ENCODE measurements at regions not wholly inside any gene's neighbourhood (a gene's known extent, or its start where the extent isn't known, plus 50 kb on each side); places are given as distances from the start of the nearest gene placed in this dataset.

DNA sequence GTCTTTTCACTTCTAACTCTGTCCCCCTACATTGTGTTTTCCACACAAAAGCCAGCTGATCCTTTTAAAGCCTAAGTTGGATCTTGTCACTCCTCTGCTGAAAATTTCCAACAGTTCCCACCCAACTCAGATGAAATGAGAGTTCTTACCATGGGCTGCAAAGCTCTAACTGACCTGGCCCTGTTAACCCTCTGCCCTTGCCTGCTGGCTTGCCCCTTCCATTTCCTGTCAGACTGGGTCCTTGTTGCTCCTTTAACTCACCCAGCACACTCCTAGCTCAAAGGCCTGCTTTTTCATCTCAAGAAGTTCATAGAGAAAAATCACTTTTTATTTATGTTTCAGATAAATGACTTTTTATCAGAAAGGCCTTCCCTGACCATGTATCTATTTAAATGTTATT lies 66.5 kb upstream of the HEY2 start:
- Mint-ChIP-seq H3K4me3 (ENCODE audit: unreplicated experiment) (no peak overlapping the region), H3K36me3 (ENCODE audit: unreplicated experiment) (no peaks in the 10 kb centered on the region), H3K27me3 (ENCODE audit: unreplicated experiment) (no peaks in the 10 kb centered on the region), H3K4me1 (ENCODE audit: low read depth, unreplicated experiment) (peaks cover 11% of the 10 kb centered on the region), H3K27ac (ENCODE audit: unreplicated experiment) (no peak overlapping the region), H3K9me3 (ENCODE audit: unreplicated experiment) (no peaks in the 10 kb centered on the region)
- TF ChIP-seq, protein P1, sequence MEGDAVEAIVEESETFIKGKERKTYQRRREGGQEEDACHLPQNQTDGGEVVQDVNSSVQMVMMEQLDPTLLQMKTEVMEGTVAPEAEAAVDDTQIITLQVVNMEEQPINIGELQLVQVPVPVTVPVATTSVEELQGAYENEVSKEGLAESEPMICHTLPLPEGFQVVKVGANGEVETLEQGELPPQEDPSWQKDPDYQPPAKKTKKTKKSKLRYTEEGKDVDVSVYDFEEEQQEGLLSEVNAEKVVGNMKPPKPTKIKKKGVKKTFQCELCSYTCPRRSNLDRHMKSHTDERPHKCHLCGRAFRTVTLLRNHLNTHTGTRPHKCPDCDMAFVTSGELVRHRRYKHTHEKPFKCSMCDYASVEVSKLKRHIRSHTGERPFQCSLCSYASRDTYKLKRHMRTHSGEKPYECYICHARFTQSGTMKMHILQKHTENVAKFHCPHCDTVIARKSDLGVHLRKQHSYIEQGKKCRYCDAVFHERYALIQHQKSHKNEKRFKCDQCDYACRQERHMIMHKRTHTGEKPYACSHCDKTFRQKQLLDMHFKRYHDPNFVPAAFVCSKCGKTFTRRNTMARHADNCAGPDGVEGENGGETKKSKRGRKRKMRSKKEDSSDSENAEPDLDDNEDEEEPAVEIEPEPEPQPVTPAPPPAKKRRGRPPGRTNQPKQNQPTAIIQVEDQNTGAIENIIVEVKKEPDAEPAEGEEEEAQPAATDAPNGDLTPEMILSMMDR (IDR thresholded peaks at IDR 0.05; ENCODE audit: partially characterized antibody, unreplicated experiment) = no peak
- no peak for DNase-seq

DNA sequence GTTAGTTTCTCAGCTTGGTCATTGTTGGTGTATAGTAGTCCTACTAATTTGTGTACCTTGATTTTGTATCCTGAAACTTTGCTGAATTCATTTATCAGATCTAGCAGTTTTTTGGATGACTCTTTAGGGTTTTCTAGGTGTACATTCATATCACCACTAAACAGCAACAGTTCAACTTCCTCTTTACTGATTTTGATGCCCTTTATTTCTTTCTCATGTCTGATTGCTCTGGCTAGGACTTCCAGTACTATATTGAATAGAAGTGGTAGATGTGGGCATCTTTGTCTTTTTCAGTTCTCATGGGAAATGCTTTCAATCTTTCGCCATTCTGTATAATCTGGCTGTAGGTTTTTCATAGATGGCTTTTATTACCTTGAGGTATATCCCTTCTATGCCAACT lies 61.3 kb upstream of the HEY2 start:
- no peaks in the 10 kb centered on the region for H3K27me3 Mint-ChIP-seq (ENCODE audit: unreplicated experiment)

DNA sequence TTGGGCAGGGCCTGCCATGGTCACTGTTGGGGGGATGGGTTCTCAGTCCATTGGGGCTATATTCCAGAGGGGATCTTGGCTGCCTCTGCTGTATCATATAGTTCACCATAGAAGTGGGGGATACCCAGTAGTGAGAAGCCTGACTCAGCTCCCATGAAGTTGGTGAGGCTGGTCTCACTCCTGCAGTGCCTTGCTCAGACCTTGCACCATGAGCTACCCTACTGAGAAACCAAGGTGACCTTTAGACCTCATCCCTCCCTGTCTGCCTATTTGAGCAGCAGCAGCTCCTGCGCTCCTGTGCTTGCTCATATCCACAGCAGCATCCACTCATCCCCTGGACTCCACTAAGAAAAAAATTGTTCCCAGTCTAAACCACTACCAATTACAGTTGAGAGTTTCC lies 56.0 kb upstream of the HEY2 start:
- Mint-ChIP-seq H3K4me1 (ENCODE audit: low read depth, unreplicated experiment) (no peaks in the 10 kb centered on the region), H3K9me3 (ENCODE audit: unreplicated experiment) (no peaks in the 10 kb centered on the region), H3K27me3 (ENCODE audit: unreplicated experiment) (no peaks in the 10 kb centered on the region), H3K36me3 (ENCODE audit: unreplicated experiment) (peaks cover 14% of the 10 kb centered on the region), H3K27ac (ENCODE audit: unreplicated experiment) (no peak overlapping the region), H3K4me3 (ENCODE audit: unreplicated experiment) (no peak overlapping the region)
- no peak for DNase-seq
- TF ChIP-seq, protein P1 (IDR thresholded peaks at IDR 0.05; ENCODE audit: partially characterized antibody, unreplicated experiment) = no peak

More for the DNA sequence above, 61.3 kb upstream of the HEY2 start:
- TF ChIP-seq, protein P1 (IDR thresholded peaks at IDR 0.05; ENCODE audit: partially characterized antibody, unreplicated experiment) = no peak
- H3K9me3 Mint-ChIP-seq (ENCODE audit: unreplicated experiment) = no peaks in the 10 kb centered on the region
- no peak for DNase-seq
- H3K27ac Mint-ChIP-seq (ENCODE audit: unreplicated experiment) = no peak overlapping the region
- no peak overlapping the region for H3K4me3 Mint-ChIP-seq (ENCODE audit: unreplicated experiment)
- H3K36me3 Mint-ChIP-seq (ENCODE audit: unreplicated experiment) = peaks cover 8% of the 10 kb centered on the region
- H3K4me1 Mint-ChIP-seq (ENCODE audit: low read depth, unreplicated experiment) = no peaks in the 10 kb centered on the region

DNA sequence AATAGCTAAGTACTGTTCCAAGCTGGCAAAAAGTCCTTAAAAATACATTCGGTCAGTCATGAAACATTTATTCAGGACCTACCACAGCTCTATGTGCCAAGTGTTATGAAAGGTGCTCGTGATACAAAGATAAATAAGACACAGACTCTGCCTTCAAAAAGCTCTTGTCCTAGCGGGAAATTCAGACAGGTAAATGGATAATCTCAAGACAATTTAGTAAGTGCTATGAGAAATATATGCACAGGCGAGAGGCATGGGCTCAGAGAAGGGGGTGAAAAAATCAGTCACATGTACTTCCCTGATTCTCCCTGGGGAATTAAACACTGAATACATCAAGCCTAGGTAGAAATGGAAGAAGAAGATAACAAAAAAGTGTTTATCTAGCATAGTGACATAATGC lies 49.8 kb upstream of the HEY2 start:
- H3K27ac Mint-ChIP-seq (ENCODE audit: unreplicated experiment) = no peak overlapping the region
- peaks cover 11% of the 10 kb centered on the region for H3K4me1 Mint-ChIP-seq (ENCODE audit: low read depth, unreplicated experiment)
- no peaks in the 10 kb centered on the region for H3K9me3 Mint-ChIP-seq (ENCODE audit: unreplicated experiment)
- no peaks in the 10 kb centered on the region for H3K27me3 Mint-ChIP-seq (ENCODE audit: unreplicated experiment)
- H3K36me3 Mint-ChIP-seq (ENCODE audit: unreplicated experiment) = peaks cover 5% of the 10 kb centered on the region
- TF ChIP-seq, protein P1 (IDR thresholded peaks at IDR 0.05; ENCODE audit: partially characterized antibody, unreplicated experiment) = no peak
- no peak overlapping the region for H3K4me3 Mint-ChIP-seq (ENCODE audit: unreplicated experiment)
- DNase-seq = no peak
